WTC11 (cell line): ENCODE measurements at regions not wholly inside any gene's neighbourhood (a gene's known extent, or its start where the extent isn't known, plus 50 kb on each side); places are given as distances from the start of the nearest gene placed in this dataset.

ENCODE experiments used
- ATAC-seq: fragments of 200-7000 bp; cut with Tn5 transposase; 2 replicates; pipeline ENCODE4 v1.10.0; 2021; ENCODE audit warnings: mild to moderate bottlenecking, moderate library complexity
- CTCF ChIA-PET: fragments of 300-600 bp; sonication (Branson Sonifier 250); formaldehyde crosslinking; loops from one replicate; lab custom pipeline; 2021; ENCODE audit warnings: antibody characterized with exemption; lab: Charles Lee
- POLR2A ChIA-PET: fragments of 350-600 bp; sonication (Branson Sonifier 250); formaldehyde crosslinking; loops from one replicate; lab custom pipeline; 2021; ENCODE audit warnings: antibody characterized with exemption; lab: Charles Lee
- DNase-seq: peaks from one replicate; pipeline ENCODE4 v3.0.0; 2021; ENCODE audit warnings: low spot score
- H3K27ac Mint-ChIP-seq: 2 replicates; pipeline ENCODE4 v1.8.0; 2021; ENCODE audit warnings: mixed read lengths
- H3K27me3 Mint-ChIP-seq: 2 replicates; pipeline ENCODE4 v1.8.0; 2021; ENCODE audit warnings: low read depth, mild to moderate bottlenecking, moderate library complexity, mixed read lengths
- H3K36me3 Mint-ChIP-seq: 2 replicates; pipeline ENCODE4 v1.8.0; 2021; ENCODE audit warnings: mixed read lengths
- H3K4me1 Mint-ChIP-seq: 2 replicates; pipeline ENCODE4 v1.8.0; 2022; ENCODE audit warnings: mixed read lengths
- H3K4me3 Mint-ChIP-seq: 2 replicates; pipeline ENCODE4 v1.8.0; 2021; ENCODE audit warnings: mild to moderate bottlenecking, moderate library complexity, mixed read lengths
- H3K9me3 Mint-ChIP-seq: 2 replicates; pipeline ENCODE4 v1.8.0; 2021; ENCODE audit warnings: mixed read lengths
- ATF1 ChIP-seq: sonication (generic); formaldehyde crosslinking; IDR thresholded peaks from 2 replicates; pipeline ENCODE4 v1.8.1; 2023; ENCODE audit warnings: mild to moderate bottlenecking, moderate library complexity, missing genetic modification reagents
- CREB1 ChIP-seq: sonication (generic); formaldehyde crosslinking; IDR thresholded peaks from 2 replicates; pipeline ENCODE4 v1.8.0; 2023; ENCODE audit warnings: mild to moderate bottlenecking, missing genetic modification reagents
- E2F4 ChIP-seq: sonication (generic); formaldehyde crosslinking; IDR thresholded peaks from 2 replicates; pipeline ENCODE4 v1.8.1; 2022; ENCODE audit warnings: low read depth, mild to moderate bottlenecking, moderate library complexity, missing genetic modification reagents, borderline replicate concordance
- ESRRA ChIP-seq: sonication (generic); formaldehyde crosslinking; IDR thresholded peaks from 2 replicates; pipeline ENCODE4 v1.8.1; 2022; ENCODE audit warnings: mild to moderate bottlenecking, missing genetic modification reagents, borderline replicate concordance
- ETV6 ChIP-seq: sonication (generic); formaldehyde crosslinking; IDR thresholded peaks from 2 replicates; pipeline ENCODE4 v1.8.1; 2022; ENCODE audit warnings: mild to moderate bottlenecking, missing genetic modification reagents
- FOXJ3 ChIP-seq: sonication (generic); formaldehyde crosslinking; IDR thresholded peaks from 2 replicates; pipeline ENCODE4 v1.9.0; 2021; ENCODE audit warnings: missing genetic modification reagents, mild to moderate bottlenecking, borderline replicate concordance
- FOXK1 ChIP-seq: sonication (generic); formaldehyde crosslinking; IDR thresholded peaks from 2 replicates; pipeline ENCODE4 v1.8.0; 2022; ENCODE audit warnings: mild to moderate bottlenecking, moderate library complexity, missing genetic modification reagents
- FOXP1 ChIP-seq: sonication (generic); formaldehyde crosslinking; IDR thresholded peaks from 2 replicates; pipeline ENCODE4 v1.8.0; 2022; ENCODE audit warnings: missing genetic modification reagents, mild to moderate bottlenecking, moderate library complexity, borderline replicate concordance
- FOXP4 ChIP-seq: sonication (generic); formaldehyde crosslinking; IDR thresholded peaks from 2 replicates; pipeline ENCODE4 v1.8.0; 2022; ENCODE audit warnings: mild to moderate bottlenecking, missing genetic modification reagents
- GRHL2 ChIP-seq: fragments of 250-450 bp; sonication (Bioruptor Pico); IDR thresholded peaks from 2 replicates; pipeline ENCODE4 v1.8.0; 2022; ENCODE audit warnings: mild to moderate bottlenecking, moderate library complexity; ENCODE audit not compliant: insufficient replicate concordance, severe bottlenecking
- IRF1 ChIP-seq: sonication (generic); formaldehyde crosslinking; IDR thresholded peaks from 2 replicates; pipeline ENCODE4 v1.8.0; 2023; ENCODE audit warnings: missing genetic modification reagents
- JAZF1 ChIP-seq: fragments of 250-450 bp; sonication (Bioruptor Pico); IDR thresholded peaks from 2 replicates; pipeline ENCODE4 v1.9.0; 2021; ENCODE audit warnings: moderate library complexity, mild to moderate bottlenecking, inconsistent platforms
- MYBL2 ChIP-seq: sonication (generic); formaldehyde crosslinking; IDR thresholded peaks from 2 replicates; pipeline ENCODE4 v1.8.1; 2023; ENCODE audit warnings: mild to moderate bottlenecking, moderate library complexity, missing genetic modification reagents
- PREB ChIP-seq: sonication (generic); formaldehyde crosslinking; IDR thresholded peaks from 2 replicates; pipeline ENCODE4 v1.8.1; 2022; ENCODE audit warnings: mild to moderate bottlenecking, missing genetic modification reagents, moderate library complexity, borderline replicate concordance
- SMAD3 ChIP-seq: sonication (generic); formaldehyde crosslinking; IDR thresholded peaks from 2 replicates; pipeline ENCODE4 v1.8.0; 2022; ENCODE audit warnings: missing genetic modification reagents, mild to moderate bottlenecking, borderline replicate concordance
- ZNF138 ChIP-seq: sonication (generic); formaldehyde crosslinking; conservative IDR thresholded peaks from 2 replicates; pipeline ENCODE4 v1.8.1; 2022; ENCODE audit warnings: mild to moderate bottlenecking, moderate library complexity, missing genetic modification reagents
- ZNF281 ChIP-seq: sonication (generic); formaldehyde crosslinking; IDR thresholded peaks from 2 replicates; pipeline ENCODE4 v1.8.0; 2023; ENCODE audit warnings: mild to moderate bottlenecking, missing genetic modification reagents
- TF ChIP-seq, protein P1 (sequence below): fragments of 250-450 bp; sonication (Bioruptor Pico); IDR thresholded peaks from 2 replicates; pipeline ENCODE4 v1.9.0; 2021; ENCODE audit warnings: moderate library complexity, mild to moderate bottlenecking, inconsistent platforms, borderline replicate concordance
- TF ChIP-seq, protein P2 (sequence below): sonication (generic); formaldehyde crosslinking; IDR thresholded peaks from 2 replicates; pipeline ENCODE4 v1.8.1; 2023; ENCODE audit warnings: mild to moderate bottlenecking, moderate library complexity, missing genetic modification reagents

- TF ChIP-seq, protein P1, sequence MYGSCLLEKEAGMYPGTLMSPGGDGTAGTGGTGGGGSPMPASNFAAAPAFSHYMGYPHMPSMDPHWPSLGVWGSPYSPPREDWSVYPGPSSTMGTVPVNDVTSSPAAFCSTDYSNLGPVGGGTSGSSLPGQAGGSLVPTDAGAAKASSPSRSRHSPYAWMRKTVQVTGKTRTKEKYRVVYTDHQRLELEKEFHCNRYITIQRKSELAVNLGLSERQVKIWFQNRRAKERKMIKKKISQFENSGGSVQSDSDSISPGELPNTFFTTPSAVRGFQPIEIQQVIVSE = no peak
- TF ChIP-seq SMAD3 (CRISPR knock-in tag) (no peak), E2F4 (no peak)
These were observed 107.3 kb downstream of the AHR start (continued) for GRCh38 chr7:17405786-17406185.

GRCh38 chr7:17406738-17407137, 108.3 kb downstream of the AHR start:
- ChIA-PET CTCF (no interaction called here), POLR2A (no interaction called here)
- Mint-ChIP-seq H3K27me3 (no peaks in the 10 kb centered on the region), H3K36me3 (no peaks in the 10 kb centered on the region), H3K27ac (no peak overlapping the region), H3K9me3 (no peaks in the 10 kb centered on the region), H3K4me3 (no peak overlapping the region), H3K4me1 (no peaks in the 10 kb centered on the region)
- no peak for ATAC-seq
- DNase-seq = no peak
- TF ChIP-seq GRHL2 (CRISPR knock-in tag) (no peak), FOXP4 (CRISPR knock-in tag) (no peak), FOXJ3 (CRISPR knock-in tag) (no peak), JAZF1 (CRISPR knock-in tag) (no peak), PREB (CRISPR knock-in tag) (no peak), CREB1 (CRISPR knock-in tag) (no peak), ZNF281 (CRISPR knock-in tag) (no peak), FOXP1 (no peak), FOXK1 (CRISPR knock-in tag) (no peak), MYBL2 (CRISPR knock-in tag) (no peak), ATF1 (CRISPR knock-in tag) (no peak), ETV6 (CRISPR knock-in tag) (no peak), IRF1 (no peak), ZNF138 (CRISPR knock-in tag) (no peak), ESRRA (CRISPR knock-in tag) (no peak)
- TF ChIP-seq, protein P2, sequence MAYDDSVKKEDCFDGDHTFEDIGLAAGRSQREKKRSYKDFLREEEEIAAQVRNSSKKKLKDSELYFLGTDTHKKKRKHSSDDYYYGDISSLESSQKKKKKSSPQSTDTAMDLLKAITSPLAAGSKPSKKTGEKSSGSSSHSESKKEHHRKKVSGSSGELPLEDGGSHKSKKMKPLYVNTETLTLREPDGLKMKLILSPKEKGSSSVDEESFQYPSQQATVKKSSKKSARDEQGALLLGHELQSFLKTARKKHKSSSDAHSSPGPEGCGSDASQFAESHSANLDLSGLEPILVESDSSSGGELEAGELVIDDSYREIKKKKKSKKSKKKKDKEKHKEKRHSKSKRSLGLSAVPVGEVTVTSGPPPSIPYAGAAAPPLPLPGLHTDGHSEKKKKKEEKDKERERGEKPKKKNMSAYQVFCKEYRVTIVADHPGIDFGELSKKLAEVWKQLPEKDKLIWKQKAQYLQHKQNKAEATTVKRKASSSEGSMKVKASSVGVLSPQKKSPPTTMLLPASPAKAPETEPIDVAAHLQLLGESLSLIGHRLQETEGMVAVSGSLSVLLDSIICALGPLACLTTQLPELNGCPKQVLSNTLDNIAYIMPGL (CRISPR knock-in tag) = no peak
